B cell (primary cell): ENCODE measurements at regions not wholly inside any gene's neighbourhood (a gene's known extent, or its start where the extent isn't known, plus 50 kb on each side); places are given as distances from the start of the nearest gene placed in this dataset.

ENCODE experiments used
- ATAC-seq: fragments of 200-7000 bp; cut with Tn5 transposase; one replicate; pipeline ENCODE4 v1.10.0; 2021; ENCODE audit warnings: low read depth, mild to moderate bottlenecking, moderate number of reproducible peaks, moderate library complexity
- CTCF ChIA-PET: fragments of 350-600 bp; sonication (Branson Sonifier 250); formaldehyde crosslinking; loops from one replicate; lab custom pipeline; 2021; ENCODE audit warnings: antibody characterized with exemption, inconsistent platforms; lab: Charles Lee
- POLR2A ChIA-PET: fragments of 350-600 bp; sonication (Branson Sonifier 250); formaldehyde crosslinking; loops from one replicate; lab custom pipeline; 2021; ENCODE audit warnings: antibody characterized with exemption; lab: Charles Lee
- DNase-seq: peaks from one replicate; pipeline ENCODE4 v3.0.0; 2013
- H2AFZ ChIP-seq: 2 replicates; pipeline ENCODE4 v1.6.1; 2012; ENCODE audit warnings: mild to moderate bottlenecking, low read depth, low read length; ENCODE audit not compliant: insufficient read depth, poor library complexity, severe bottlenecking
- H3K27ac ChIP-seq, 2 donors: 1 replicate in 1 of 2; 2 replicates in 1 of 2; pipeline ENCODE4 v1.5.1; 2012 to 2013; ENCODE audit warnings: low read length in 2 of 2, mild to moderate bottlenecking in 2 of 2, moderate library complexity in 1 of 2
- H3K27me3 ChIP-seq, 4 experiments: fragments of 200-600 bp in 1 of 4; sonication (generic) in 1 of 4; replicated peaks in 1 of 4; 1 replicate in 2 of 4; 2 replicates in 2 of 4; pipeline versions ENCODE4 v1.6.1 to v1.7.0; 2013 to 2016; ENCODE audit warnings: low read length in 3 of 4, mild to moderate bottlenecking in 2 of 4, mixed read lengths in 1 of 4, moderate library complexity in 1 of 4; ENCODE audit not compliant: insufficient read depth in 4 of 4, control insufficient read depth in 3 of 4; ENCODE audit errors: control extremely low read depth in 1 of 4
- H3K36me3 ChIP-seq, 2 experiments: replicated peaks in 1 of 2; 1 replicate in 1 of 2; 2 replicates in 1 of 2; pipeline versions ENCODE4 v1.6.1 to v1.7.1; 2013; ENCODE audit warnings: low read length in 1 of 2; ENCODE audit not compliant: insufficient read depth in 2 of 2, control insufficient read depth in 1 of 2; ENCODE audit errors: control extremely low read depth in 1 of 2, extremely low read depth in 1 of 2
- H3K4me1 ChIP-seq, 2 donors: fragments of 200-600 bp in 1 of 2; sonication (generic) in 1 of 2; 1 replicate in 1 of 2; 2 replicates in 1 of 2; pipeline versions ENCODE4 v1.5.1 to v1.6.1; 2013 to 2017; ENCODE audit warnings: low read length in 2 of 2; ENCODE audit not compliant: control insufficient read depth in 2 of 2, insufficient read depth in 2 of 2
- H3K4me2 ChIP-seq: replicated peaks from 2 replicates; pipeline ENCODE3; 2012; ENCODE audit warnings: mild to moderate bottlenecking, low read depth, low read length; ENCODE audit not compliant: poor library complexity, severe bottlenecking
- H3K4me3 ChIP-seq, 5 experiments: fragments of 200-600 bp in 1 of 5; sonication (generic) in 1 of 5; 1 replicate in 3 of 5; 2 replicates in 2 of 5; pipeline versions ENCODE4 v1.5.1 to v1.7.0; 2011 to 2016; ENCODE audit warnings: low read length in 4 of 5, mild to moderate bottlenecking in 4 of 5, low read depth in 2 of 5, control low read depth in 1 of 5, moderate library complexity in 1 of 5; ENCODE audit not compliant: insufficient read depth in 1 of 5; ENCODE audit errors: control extremely low read depth in 1 of 5, extremely low read depth in 1 of 5
- H3K79me2 ChIP-seq: fragments of 200-600 bp; sonication (generic); one replicate; pipeline ENCODE4 v1.6.0; 2016; ENCODE audit warnings: low read length; ENCODE audit not compliant: control insufficient read depth, insufficient read depth
- H3K9ac ChIP-seq: fragments of 200-600 bp; sonication (generic); 2 replicates; pipeline ENCODE4 v1.6.1; 2017; ENCODE audit warnings: mild to moderate bottlenecking, low read length, moderate library complexity
- H3K9me3 ChIP-seq, 3 donors: one replicate each; pipeline versions ENCODE4 v1.6.1 to v1.7.1; 2013; ENCODE audit warnings: low read length in 2 of 3; ENCODE audit not compliant: control insufficient read depth in 2 of 3, insufficient read depth in 1 of 3; ENCODE audit errors: control extremely low read depth in 1 of 3
- H4K20me1 ChIP-seq: 2 replicates; pipeline ENCODE4 v1.6.0; 2012; ENCODE audit warnings: mild to moderate bottlenecking, low read length; ENCODE audit not compliant: insufficient read depth, control insufficient read depth, poor library complexity, severe bottlenecking
- H3K27ac Mint-ChIP-seq: one replicate; pipeline ENCODE4 v1.8.0; 2021; ENCODE audit warnings: mixed read lengths
- H3K27me3 Mint-ChIP-seq: one replicate; pipeline ENCODE4 v1.8.0; 2021; ENCODE audit warnings: mixed read lengths
- H3K4me1 Mint-ChIP-seq: one replicate; pipeline ENCODE4 v1.8.0; 2021; ENCODE audit warnings: mixed read lengths
- H3K4me3 Mint-ChIP-seq: one replicate; pipeline ENCODE4 v1.8.0; 2021; ENCODE audit warnings: mixed read lengths
- H3K9me3 Mint-ChIP-seq: one replicate; pipeline ENCODE4 v1.8.0; 2022; ENCODE audit warnings: mixed read lengths; ENCODE audit not compliant: insufficient read depth
- CTCF ChIP-seq: fragments of 200-600 bp; IDR thresholded peaks from one replicate; pipeline ENCODE4 v1.8.0; 2022; ENCODE audit warnings: antibody characterized with exemption, mild to moderate bottlenecking
- EZH2 ChIP-seq: IDR thresholded peaks from 2 replicates; pipeline ENCODE4 v1.6.1; 2012; ENCODE audit warnings: borderline replicate concordance, low read depth, mild to moderate bottlenecking, moderate library complexity, low read length; ENCODE audit not compliant: insufficient read depth, poor library complexity, severe bottlenecking
- WGBS: methylation state at CpG from one replicate; pipeline ENCODE4 v1.1.5; 2013; ENCODE audit warnings: missing lambda C conversion rate; ENCODE audit not compliant: insufficient coverage; 5-methylcytosine and 5-hydroxymethylcytosine counted together
- intact Hi-C: fragments of 100-400 bp; cut with micrococcal nuclease; formaldehyde crosslinking; loops from one replicate; pipeline ENCODE4 v1.10.0; 2022

- H3K4me1 Mint-ChIP-seq, result no peaks in the 10 kb centered on the region
- no peaks in the 10 kb centered on the region for H3K9me3 ChIP-seq
- H3K9me3 Mint-ChIP-seq, result no peaks in the 10 kb centered on the region
- no peaks in the 10 kb centered on the region for H4K20me1 ChIP-seq
- no peak overlapping the region for H2AFZ ChIP-seq
- POLR2A ChIA-PET, result no interaction called here
- no peak overlapping the region for H3K27ac ChIP-seq
- no peak overlapping the region for H3K9ac ChIP-seq
- no peaks in the 10 kb centered on the region for H3K79me2 ChIP-seq
- CTCF ChIA-PET, result no interaction called here
- H3K4me2 ChIP-seq, result no peak overlapping the region
- no peaks in the 10 kb centered on the region for H3K36me3 ChIP-seq
- TF ChIP-seq EZH2, result no peak
- no peak for TF ChIP-seq CTCF
- no peaks in the 10 kb centered on the region for H3K4me1 ChIP-seq
- no peak overlapping the region for H3K4me3 Mint-ChIP-seq
- DNase-seq, result no peak
- H3K27me3 Mint-ChIP-seq, result peaks cover 8% of the 10 kb centered on the region
- H3K27me3 ChIP-seq, result no peaks in the 10 kb centered on the region
- no peak overlapping the region for H3K27ac Mint-ChIP-seq
- intact Hi-C loops, result no loop called here
- WGBS, result no CpG with 5 or more reads among the region's 3 CpGs
- H3K4me3 ChIP-seq, result no peak overlapping the region
- ATAC-seq, result no peak
Observed at GRCh38 chr2:157934684-157935377, 58.7 kb upstream of the ACVR1 start.

GRCh38 chr2:157933160-157933920, 57.2 kb upstream of the ACVR1 start:
- H3K4me2 ChIP-seq, result no peak overlapping the region
- no peak for ATAC-seq
- H4K20me1 ChIP-seq, result no peaks in the 10 kb centered on the region
- H3K79me2 ChIP-seq, result no peaks in the 10 kb centered on the region
- ChIA-PET POLR2A (no interaction called here), CTCF (no interaction called here)
- no peak overlapping the region for H3K27ac ChIP-seq
- no peaks in the 10 kb centered on the region for H3K36me3 ChIP-seq
- Mint-ChIP-seq H3K27me3 (peaks cover 12% of the 10 kb centered on the region), H3K4me1 (no peaks in the 10 kb centered on the region), H3K27ac (no peak overlapping the region), H3K9me3 (no peaks in the 10 kb centered on the region), H3K4me3 (no peak overlapping the region)
- DNase-seq, result no peak
- no peak overlapping the region for H2AFZ ChIP-seq
- no peak overlapping the region for H3K9ac ChIP-seq
- TF ChIP-seq CTCF (no peak), EZH2 (no peak)
- intact Hi-C loops, result no loop called here
- H3K4me1 ChIP-seq, result no peaks in the 10 kb centered on the region
- H3K9me3 ChIP-seq, result no peaks in the 10 kb centered on the region
- 94% methylated on average over 5 of the region's 6 CpGs for WGBS
- no peaks in the 10 kb centered on the region for H3K27me3 ChIP-seq
- no peak overlapping the region for H3K4me3 ChIP-seq
